WTC11 (cell line): ENCODE measurements at regions not wholly inside any gene's neighbourhood (a gene's known extent, or its start where the extent isn't known, plus 50 kb on each side); places are given as distances from the start of the nearest gene placed in this dataset.

Experiments
- ATAC-seq: fragments of 200-7000 bp; cut with Tn5 transposase; 2 replicates; pipeline ENCODE4 v1.10.0; 2021; ENCODE audit warnings: mild to moderate bottlenecking, moderate library complexity
- CTCF ChIA-PET: fragments of 300-600 bp; sonication (Branson Sonifier 250); formaldehyde crosslinking; loops from one replicate; lab custom pipeline; 2021; ENCODE audit warnings: antibody characterized with exemption; lab: Charles Lee
- POLR2A ChIA-PET: fragments of 350-600 bp; sonication (Branson Sonifier 250); formaldehyde crosslinking; loops from one replicate; lab custom pipeline; 2021; ENCODE audit warnings: antibody characterized with exemption; lab: Charles Lee
- DNase-seq: peaks from one replicate; pipeline ENCODE4 v3.0.0; 2021; ENCODE audit warnings: low spot score
- H3K27ac Mint-ChIP-seq: 2 replicates; pipeline ENCODE4 v1.8.0; 2021; ENCODE audit warnings: mixed read lengths
- H3K27me3 Mint-ChIP-seq: 2 replicates; pipeline ENCODE4 v1.8.0; 2021; ENCODE audit warnings: low read depth, mild to moderate bottlenecking, moderate library complexity, mixed read lengths
- H3K36me3 Mint-ChIP-seq: 2 replicates; pipeline ENCODE4 v1.8.0; 2021; ENCODE audit warnings: mixed read lengths
- H3K4me1 Mint-ChIP-seq: 2 replicates; pipeline ENCODE4 v1.8.0; 2022; ENCODE audit warnings: mixed read lengths
- H3K4me3 Mint-ChIP-seq: 2 replicates; pipeline ENCODE4 v1.8.0; 2021; ENCODE audit warnings: mild to moderate bottlenecking, moderate library complexity, mixed read lengths
- H3K9me3 Mint-ChIP-seq: 2 replicates; pipeline ENCODE4 v1.8.0; 2021; ENCODE audit warnings: mixed read lengths
- EMX1 ChIP-seq: fragments of 250-450 bp; sonication (Bioruptor Pico); IDR thresholded peaks from 2 replicates; pipeline ENCODE4 v1.8.0; 2021; ENCODE audit warnings: mild to moderate bottlenecking
- GABPB1 ChIP-seq: sonication (generic); formaldehyde crosslinking; IDR thresholded peaks from 2 replicates; pipeline ENCODE4 v1.8.1; 2023; ENCODE audit warnings: mild to moderate bottlenecking, missing genetic modification reagents
- HMGA2 ChIP-seq: fragments of 250-450 bp; sonication (Bioruptor Pico); IDR thresholded peaks from 2 replicates; pipeline ENCODE4 v1.4.0; 2021; ENCODE audit warnings: mild to moderate bottlenecking, moderate library complexity
- NFATC4 ChIP-seq: fragments of 250-450 bp; sonication (Bioruptor Pico); IDR thresholded peaks from 2 replicates; pipeline ENCODE4 v1.9.0; 2021; ENCODE audit warnings: mild to moderate bottlenecking
- PRRX2 ChIP-seq: fragments of 250-450 bp; sonication (Bioruptor Pico); IDR thresholded peaks from 2 replicates; pipeline ENCODE4 v1.8.0; 2021; ENCODE audit warnings: mild to moderate bottlenecking
- SP1 ChIP-seq: sonication (generic); formaldehyde crosslinking; conservative IDR thresholded peaks from 2 replicates; pipeline ENCODE4 v1.8.1; 2022; ENCODE audit warnings: missing genetic modification reagents
- ZNF138 ChIP-seq: sonication (generic); formaldehyde crosslinking; conservative IDR thresholded peaks from 2 replicates; pipeline ENCODE4 v1.8.1; 2022; ENCODE audit warnings: mild to moderate bottlenecking, moderate library complexity, missing genetic modification reagents
- ZNF219 ChIP-seq: sonication (generic); formaldehyde crosslinking; IDR thresholded peaks from 2 replicates; pipeline ENCODE4 v1.8.0; 2023; ENCODE audit warnings: missing genetic modification reagents, mild to moderate bottlenecking, borderline replicate concordance
- ZNF263 ChIP-seq: sonication (generic); formaldehyde crosslinking; IDR thresholded peaks from 2 replicates; pipeline ENCODE4 v1.8.1; 2022; ENCODE audit warnings: low read depth, mild to moderate bottlenecking, moderate library complexity, missing genetic modification reagents
- ZNF396 ChIP-seq: fragments of 250-450 bp; sonication (Bioruptor Pico); IDR thresholded peaks from 2 replicates; pipeline ENCODE4 v1.8.0; 2021; ENCODE audit warnings: mild to moderate bottlenecking, moderate library complexity, borderline replicate concordance
- ZNF416 ChIP-seq: fragments of 250-450 bp; sonication (Bioruptor Pico); IDR thresholded peaks from 2 replicates; pipeline ENCODE4 v1.9.0; 2021; ENCODE audit warnings: mild to moderate bottlenecking, inconsistent platforms
- TF ChIP-seq, protein P1 (sequence below): sonication (generic); formaldehyde crosslinking; conservative IDR thresholded peaks from 2 replicates; pipeline ENCODE4 v1.8.1; 2023; ENCODE audit warnings: mild to moderate bottlenecking, low read depth, missing genetic modification reagents, moderate library complexity
- TF ChIP-seq, protein P2 (sequence below): fragments of 200-600 bp; IDR thresholded peaks from 2 replicates; pipeline ENCODE4 v1.8.0; 2022; ENCODE audit warnings: antibody characterized with exemption
- TF ChIP-seq, protein P3 (sequence below): sonication (generic); formaldehyde crosslinking; IDR thresholded peaks from 2 replicates; pipeline ENCODE4 v1.8.1; 2023; ENCODE audit warnings: mild to moderate bottlenecking, missing genetic modification reagents, moderate library complexity
- TF ChIP-seq, protein P4 (sequence below): fragments of 250-450 bp; sonication (Bioruptor Pico); IDR thresholded peaks from 2 replicates; pipeline ENCODE4 v1.8.0; 2021; ENCODE audit warnings: mild to moderate bottlenecking
- TF ChIP-seq, protein P5 (sequence below): sonication (generic); formaldehyde crosslinking; IDR thresholded peaks from 2 replicates; pipeline ENCODE4 v1.8.1; 2022; ENCODE audit warnings: mild to moderate bottlenecking, moderate library complexity, missing genetic modification reagents
- TF ChIP-seq, protein P6 (sequence below): fragments of 250-450 bp; sonication (Bioruptor Pico); IDR thresholded peaks from 2 replicates; pipeline ENCODE4 v1.9.0; 2021; ENCODE audit warnings: mild to moderate bottlenecking
- TF ChIP-seq, protein P7 (sequence below): fragments of 250-450 bp; sonication (Bioruptor Pico); IDR thresholded peaks from 2 replicates; pipeline ENCODE4 v1.9.0; 2021; ENCODE audit warnings: mild to moderate bottlenecking
- TF ChIP-seq, protein P8 (sequence below): fragments of 250-450 bp; sonication (Bioruptor Pico); conservative IDR thresholded peaks from 2 replicates; pipeline ENCODE4 v1.9.0; 2021; ENCODE audit warnings: mild to moderate bottlenecking

DNA sequence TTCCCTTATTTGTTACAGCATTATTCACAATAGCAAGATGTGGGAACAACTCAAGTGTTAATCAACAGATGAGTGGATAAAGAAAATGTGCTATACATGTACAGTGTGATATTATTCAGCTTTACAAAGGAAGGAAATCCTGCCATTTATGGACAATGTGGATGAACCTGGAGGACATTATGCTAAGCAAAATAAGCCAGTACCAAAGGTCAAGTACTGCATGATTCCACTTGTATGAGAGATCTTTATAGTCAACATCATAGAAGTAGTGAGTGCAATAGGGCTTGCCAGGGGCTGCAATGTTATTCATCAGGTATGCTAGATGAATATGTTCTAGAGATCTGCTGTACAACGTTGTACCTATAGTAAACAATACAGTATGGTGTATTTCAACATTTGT, 138.5 kb upstream of the AGR3 start (continued):
- TF ChIP-seq, protein P1, sequence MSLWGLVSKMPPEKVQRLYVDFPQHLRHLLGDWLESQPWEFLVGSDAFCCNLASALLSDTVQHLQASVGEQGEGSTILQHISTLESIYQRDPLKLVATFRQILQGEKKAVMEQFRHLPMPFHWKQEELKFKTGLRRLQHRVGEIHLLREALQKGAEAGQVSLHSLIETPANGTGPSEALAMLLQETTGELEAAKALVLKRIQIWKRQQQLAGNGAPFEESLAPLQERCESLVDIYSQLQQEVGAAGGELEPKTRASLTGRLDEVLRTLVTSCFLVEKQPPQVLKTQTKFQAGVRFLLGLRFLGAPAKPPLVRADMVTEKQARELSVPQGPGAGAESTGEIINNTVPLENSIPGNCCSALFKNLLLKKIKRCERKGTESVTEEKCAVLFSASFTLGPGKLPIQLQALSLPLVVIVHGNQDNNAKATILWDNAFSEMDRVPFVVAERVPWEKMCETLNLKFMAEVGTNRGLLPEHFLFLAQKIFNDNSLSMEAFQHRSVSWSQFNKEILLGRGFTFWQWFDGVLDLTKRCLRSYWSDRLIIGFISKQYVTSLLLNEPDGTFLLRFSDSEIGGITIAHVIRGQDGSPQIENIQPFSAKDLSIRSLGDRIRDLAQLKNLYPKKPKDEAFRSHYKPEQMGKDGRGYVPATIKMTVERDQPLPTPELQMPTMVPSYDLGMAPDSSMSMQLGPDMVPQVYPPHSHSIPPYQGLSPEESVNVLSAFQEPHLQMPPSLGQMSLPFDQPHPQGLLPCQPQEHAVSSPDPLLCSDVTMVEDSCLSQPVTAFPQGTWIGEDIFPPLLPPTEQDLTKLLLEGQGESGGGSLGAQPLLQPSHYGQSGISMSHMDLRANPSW (CRISPR knock-in tag) = no peak

DNA sequence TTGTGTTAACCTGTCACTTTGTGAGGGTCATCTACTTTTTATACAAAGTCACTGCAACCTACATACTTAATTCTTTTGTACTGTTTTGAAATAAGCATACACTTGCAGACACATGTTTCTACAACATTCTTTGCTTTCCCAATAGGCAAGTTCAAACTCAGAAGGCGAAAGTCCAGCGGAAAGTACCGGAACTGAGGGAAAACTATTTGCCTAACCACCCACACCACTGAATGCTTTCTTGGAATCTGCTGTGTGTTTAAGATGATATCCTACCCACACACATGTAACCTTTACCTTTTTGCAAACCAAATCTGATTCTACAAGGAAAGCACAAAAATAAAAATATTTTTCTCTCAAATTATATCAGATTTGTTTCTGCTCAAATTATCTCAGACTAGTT, 139.4 kb upstream of the AGR3 start:
- no peak for DNase-seq
- TF ChIP-seq GABPB1 = peak; percentile 74
- TF ChIP-seq, protein P2, sequence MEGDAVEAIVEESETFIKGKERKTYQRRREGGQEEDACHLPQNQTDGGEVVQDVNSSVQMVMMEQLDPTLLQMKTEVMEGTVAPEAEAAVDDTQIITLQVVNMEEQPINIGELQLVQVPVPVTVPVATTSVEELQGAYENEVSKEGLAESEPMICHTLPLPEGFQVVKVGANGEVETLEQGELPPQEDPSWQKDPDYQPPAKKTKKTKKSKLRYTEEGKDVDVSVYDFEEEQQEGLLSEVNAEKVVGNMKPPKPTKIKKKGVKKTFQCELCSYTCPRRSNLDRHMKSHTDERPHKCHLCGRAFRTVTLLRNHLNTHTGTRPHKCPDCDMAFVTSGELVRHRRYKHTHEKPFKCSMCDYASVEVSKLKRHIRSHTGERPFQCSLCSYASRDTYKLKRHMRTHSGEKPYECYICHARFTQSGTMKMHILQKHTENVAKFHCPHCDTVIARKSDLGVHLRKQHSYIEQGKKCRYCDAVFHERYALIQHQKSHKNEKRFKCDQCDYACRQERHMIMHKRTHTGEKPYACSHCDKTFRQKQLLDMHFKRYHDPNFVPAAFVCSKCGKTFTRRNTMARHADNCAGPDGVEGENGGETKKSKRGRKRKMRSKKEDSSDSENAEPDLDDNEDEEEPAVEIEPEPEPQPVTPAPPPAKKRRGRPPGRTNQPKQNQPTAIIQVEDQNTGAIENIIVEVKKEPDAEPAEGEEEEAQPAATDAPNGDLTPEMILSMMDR = no peak
- Mint-ChIP-seq H3K4me3 (no peak overlapping the region), H3K27me3 (no peaks in the 10 kb centered on the region), H3K9me3 (no peaks in the 10 kb centered on the region), H3K36me3 (no peaks in the 10 kb centered on the region), H3K4me1 (no peaks in the 10 kb centered on the region), H3K27ac (no peak overlapping the region)
- ChIA-PET POLR2A (no interaction called here), CTCF (no interaction called here)
- no peak for ATAC-seq

DNA sequence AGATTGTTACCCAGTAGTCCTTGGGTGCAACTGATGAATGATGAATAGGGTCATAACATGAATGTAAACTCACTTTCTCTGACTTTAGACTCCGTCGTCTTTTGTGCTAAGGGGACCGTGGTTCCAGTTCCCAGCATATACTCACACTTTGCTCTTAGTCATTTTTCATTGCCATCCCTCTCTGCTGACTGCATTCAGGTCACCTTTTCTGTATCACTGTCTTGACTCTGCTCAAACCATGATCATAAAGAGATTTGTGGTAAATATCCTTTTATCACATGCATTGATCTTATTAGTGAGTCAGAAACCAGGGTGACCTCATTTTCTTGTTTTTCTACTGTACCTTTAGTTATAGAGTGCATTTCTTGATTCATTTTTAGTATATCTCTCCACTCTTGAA, 141.1 kb upstream of the AGR3 start:
- POLR2A ChIA-PET = no interaction called here
- Mint-ChIP-seq H3K27ac (no peak overlapping the region), H3K9me3 (no peaks in the 10 kb centered on the region)
- TF ChIP-seq ZNF416 (no peak), HMGA2 (no peak), EMX1 (CRISPR knock-in tag) (no peak), SP1 (CRISPR knock-in tag) (no peak), ZNF263 (CRISPR knock-in tag) (no peak), PRRX2 (CRISPR knock-in tag) (no peak), NFATC4 (CRISPR knock-in tag) (no peak), ZNF396 (CRISPR knock-in tag) (no peak), ZNF219 (CRISPR knock-in tag) (no peak), ZNF138 (CRISPR knock-in tag) (no peak)
- TF ChIP-seq, protein P3, sequence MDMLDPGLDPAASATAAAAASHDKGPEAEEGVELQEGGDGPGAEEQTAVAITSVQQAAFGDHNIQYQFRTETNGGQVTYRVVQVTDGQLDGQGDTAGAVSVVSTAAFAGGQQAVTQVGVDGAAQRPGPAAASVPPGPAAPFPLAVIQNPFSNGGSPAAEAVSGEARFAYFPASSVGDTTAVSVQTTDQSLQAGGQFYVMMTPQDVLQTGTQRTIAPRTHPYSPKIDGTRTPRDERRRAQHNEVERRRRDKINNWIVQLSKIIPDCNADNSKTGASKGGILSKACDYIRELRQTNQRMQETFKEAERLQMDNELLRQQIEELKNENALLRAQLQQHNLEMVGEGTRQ (CRISPR knock-in tag) = no peak
- TF ChIP-seq, protein P2 = no peak
- TF ChIP-seq, protein P4, sequence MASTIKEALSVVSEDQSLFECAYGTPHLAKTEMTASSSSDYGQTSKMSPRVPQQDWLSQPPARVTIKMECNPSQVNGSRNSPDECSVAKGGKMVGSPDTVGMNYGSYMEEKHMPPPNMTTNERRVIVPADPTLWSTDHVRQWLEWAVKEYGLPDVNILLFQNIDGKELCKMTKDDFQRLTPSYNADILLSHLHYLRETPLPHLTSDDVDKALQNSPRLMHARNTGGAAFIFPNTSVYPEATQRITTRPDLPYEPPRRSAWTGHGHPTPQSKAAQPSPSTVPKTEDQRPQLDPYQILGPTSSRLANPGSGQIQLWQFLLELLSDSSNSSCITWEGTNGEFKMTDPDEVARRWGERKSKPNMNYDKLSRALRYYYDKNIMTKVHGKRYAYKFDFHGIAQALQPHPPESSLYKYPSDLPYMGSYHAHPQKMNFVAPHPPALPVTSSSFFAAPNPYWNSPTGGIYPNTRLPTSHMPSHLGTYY (CRISPR knock-in tag) = no peak
- TF ChIP-seq, protein P5, sequence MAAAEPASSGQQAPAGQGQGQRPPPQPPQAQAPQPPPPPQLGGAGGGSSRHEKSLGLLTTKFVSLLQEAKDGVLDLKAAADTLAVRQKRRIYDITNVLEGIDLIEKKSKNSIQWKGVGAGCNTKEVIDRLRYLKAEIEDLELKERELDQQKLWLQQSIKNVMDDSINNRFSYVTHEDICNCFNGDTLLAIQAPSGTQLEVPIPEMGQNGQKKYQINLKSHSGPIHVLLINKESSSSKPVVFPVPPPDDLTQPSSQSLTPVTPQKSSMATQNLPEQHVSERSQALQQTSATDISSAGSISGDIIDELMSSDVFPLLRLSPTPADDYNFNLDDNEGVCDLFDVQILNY (CRISPR knock-in tag) = no peak
- TF ChIP-seq, protein P6, sequence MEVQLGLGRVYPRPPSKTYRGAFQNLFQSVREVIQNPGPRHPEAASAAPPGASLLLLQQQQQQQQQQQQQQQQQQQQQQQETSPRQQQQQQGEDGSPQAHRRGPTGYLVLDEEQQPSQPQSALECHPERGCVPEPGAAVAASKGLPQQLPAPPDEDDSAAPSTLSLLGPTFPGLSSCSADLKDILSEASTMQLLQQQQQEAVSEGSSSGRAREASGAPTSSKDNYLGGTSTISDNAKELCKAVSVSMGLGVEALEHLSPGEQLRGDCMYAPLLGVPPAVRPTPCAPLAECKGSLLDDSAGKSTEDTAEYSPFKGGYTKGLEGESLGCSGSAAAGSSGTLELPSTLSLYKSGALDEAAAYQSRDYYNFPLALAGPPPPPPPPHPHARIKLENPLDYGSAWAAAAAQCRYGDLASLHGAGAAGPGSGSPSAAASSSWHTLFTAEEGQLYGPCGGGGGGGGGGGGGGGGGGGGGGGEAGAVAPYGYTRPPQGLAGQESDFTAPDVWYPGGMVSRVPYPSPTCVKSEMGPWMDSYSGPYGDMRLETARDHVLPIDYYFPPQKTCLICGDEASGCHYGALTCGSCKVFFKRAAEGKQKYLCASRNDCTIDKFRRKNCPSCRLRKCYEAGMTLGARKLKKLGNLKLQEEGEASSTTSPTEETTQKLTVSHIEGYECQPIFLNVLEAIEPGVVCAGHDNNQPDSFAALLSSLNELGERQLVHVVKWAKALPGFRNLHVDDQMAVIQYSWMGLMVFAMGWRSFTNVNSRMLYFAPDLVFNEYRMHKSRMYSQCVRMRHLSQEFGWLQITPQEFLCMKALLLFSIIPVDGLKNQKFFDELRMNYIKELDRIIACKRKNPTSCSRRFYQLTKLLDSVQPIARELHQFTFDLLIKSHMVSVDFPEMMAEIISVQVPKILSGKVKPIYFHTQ (CRISPR knock-in tag) = no peak
- TF ChIP-seq, protein P7, sequence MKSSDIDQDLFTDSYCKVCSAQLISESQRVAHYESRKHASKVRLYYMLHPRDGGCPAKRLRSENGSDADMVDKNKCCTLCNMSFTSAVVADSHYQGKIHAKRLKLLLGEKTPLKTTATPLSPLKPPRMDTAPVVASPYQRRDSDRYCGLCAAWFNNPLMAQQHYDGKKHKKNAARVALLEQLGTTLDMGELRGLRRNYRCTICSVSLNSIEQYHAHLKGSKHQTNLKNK (CRISPR knock-in tag) = no peak
- TF ChIP-seq, protein P8, sequence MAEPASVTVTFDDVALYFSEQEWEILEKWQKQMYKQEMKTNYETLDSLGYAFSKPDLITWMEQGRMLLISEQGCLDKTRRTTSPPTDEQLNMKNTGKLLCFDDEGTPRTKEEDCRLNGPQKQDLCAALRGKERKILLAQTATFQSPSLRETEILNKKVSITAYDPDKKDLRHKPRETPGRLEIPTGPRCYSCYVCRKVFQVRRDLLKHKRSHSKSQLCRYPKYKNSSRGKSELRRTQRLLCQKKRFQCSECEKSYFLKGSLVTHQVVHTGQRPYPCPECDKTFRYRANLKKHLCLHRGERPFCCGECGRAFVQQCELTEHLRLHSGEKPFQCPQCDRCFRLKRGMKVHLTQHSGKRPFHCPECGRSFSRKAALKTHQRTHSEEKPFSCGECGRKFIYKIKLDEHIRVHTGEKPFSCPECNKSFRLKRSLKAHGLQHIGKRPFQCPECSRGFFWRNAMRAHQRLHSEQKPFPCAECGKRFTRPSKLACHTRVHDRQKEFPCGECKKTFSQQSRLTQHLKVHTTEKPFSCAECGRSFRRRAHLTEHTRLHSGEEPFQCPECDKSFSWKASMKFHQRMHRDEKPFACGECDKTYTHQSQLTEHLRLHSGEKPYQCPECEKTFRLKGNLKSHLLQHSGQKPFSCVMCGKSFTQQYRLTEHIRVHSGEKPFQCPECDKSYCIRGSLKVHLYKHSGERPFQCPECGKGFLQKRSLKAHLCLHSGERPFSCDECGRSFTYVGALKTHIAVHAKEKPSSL (CRISPR knock-in tag) = no peak

More for the DNA sequence above, 141.1 kb upstream of the AGR3 start:
- Mint-ChIP-seq H3K4me1 (no peaks in the 10 kb centered on the region), H3K36me3 (no peaks in the 10 kb centered on the region), H3K27me3 (no peaks in the 10 kb centered on the region), H3K4me3 (no peak overlapping the region)
- CTCF ChIA-PET = no interaction called here
- no peak for ATAC-seq
- DNase-seq = no peak
